ENCODE measurements at regions not wholly inside any gene's neighbourhood (a gene's known extent, or its start where the extent isn't known, plus 50 kb on each side); places are given as distances from the start of the nearest gene placed in this dataset.
A peak's percentile ranks its signal among the peaks of the same experiment; 100 is the strongest.

- TF ChIP-seq ZNF124 (CRISPR knock-in tag; IDR thresholded peaks at IDR 0.05) = peak; percentile 89; the same call in 1 of the 2 replicates
- no peak for TF ChIP-seq MBNL3 (CRISPR knock-in tag; conservative IDR thresholded peaks at IDR 0.05)
- TF ChIP-seq ZNF207 (IDR thresholded peaks at IDR 0.05; ENCODE audit: borderline replicate concordance) = 0 out of 2 replicates have a peak, but pooled peaks have one; percentile 54
- TF ChIP-seq ZNF782 (CRISPR knock-in tag; IDR thresholded peaks at IDR 0.05; ENCODE audit: borderline replicate concordance) = no peak; the same call in 1 of the 2 replicates
- TF ChIP-seq ZNF710 (CRISPR knock-in tag; IDR thresholded peaks at IDR 0.05; ENCODE audit: borderline replicate concordance) = peak; percentile 98
- TF ChIP-seq MTF1 (CRISPR knock-in tag; IDR thresholded peaks at IDR 0.05) = no peak
- TF ChIP-seq FOXK2 (IDR thresholded peaks at IDR 0.05) = peak; percentile 66; the same call in 1 of the 2 replicates
- no peak for TF ChIP-seq ETS1 (CRISPR knock-in tag; IDR thresholded peaks at IDR 0.05)
- peak; percentile 95 for TF ChIP-seq ATF2 (CRISPR knock-in tag; IDR thresholded peaks at IDR 0.05)
- peak; percentile 94 for TF ChIP-seq ZBTB37 (CRISPR knock-in tag; IDR thresholded peaks at IDR 0.05)
- TF ChIP-seq ZNF687 (CRISPR knock-in tag; IDR thresholded peaks at IDR 0.05) = no peak; the same call in 1 of the 2 replicates
- TF ChIP-seq ZNF772 (CRISPR knock-in tag; IDR thresholded peaks at IDR 0.05) = peak; percentile 91
- TF ChIP-seq NR2C2 (CRISPR knock-in tag; IDR thresholded peaks at IDR 0.05; ENCODE audit: borderline replicate concordance) = peak; percentile 73
- no peak for TF ChIP-seq ZFP62 (CRISPR knock-in tag; IDR thresholded peaks at IDR 0.05)
- peak; percentile 32; the same call in 1 of the 2 replicates for TF ChIP-seq NFE2L2 (IDR thresholded peaks at IDR 0.05; ENCODE audit: low read length)
- peak; percentile 75; the same call in 1 of the 2 replicates for TF ChIP-seq ZBTB21 (CRISPR knock-in tag; IDR thresholded peaks at IDR 0.05)
- peak; percentile 97 for TF ChIP-seq ISL2 (CRISPR knock-in tag; IDR thresholded peaks at IDR 0.05)
- peak; percentile 99 for TF ChIP-seq HMG20A (CRISPR knock-in tag; IDR thresholded peaks at IDR 0.05; ENCODE audit: borderline replicate concordance)
- TF ChIP-seq TARDBP (CRISPR knock-in tag; IDR thresholded peaks at IDR 0.05) = peak; percentile 98
- 0 out of 2 replicates have a peak, but pooled peaks have one; percentile 22 for TF ChIP-seq BHLHE40 (IDR thresholded peaks at IDR 0.05; ENCODE audit: low read length)
These were observed 102.8 kb upstream of the TMEM170B start (continued) for GRCh38 chr6:11434565-11435326.

Measured in HepG2 (cell line).